Breast epithelium (tissue), 3 donors: ENCODE measurements at regions not wholly inside any gene's neighbourhood (a gene's known extent, or its start where the extent isn't known, plus 50 kb on each side); places are given as distances from the start of the nearest gene placed in this dataset.

Experiments used
- POLR2A ChIP-seq: fragments of 450-650 bp; IDR thresholded peaks from one replicate; pipeline ENCODE4 v1.6.1; 2016; ENCODE audit warnings: antibody characterized with exemption, mild to moderate bottlenecking, moderate library complexity
- POLR2AphosphoS5 ChIP-seq, 3 donors: sonication (generic); formaldehyde crosslinking; IDR thresholded peaks; one replicate each; pipeline ENCODE4 v1.6.1; 2017; ENCODE audit warnings: antibody characterized with exemption in 3 of 3
- TF ChIP-seq, protein P1 (sequence below), 3 donors: fragments of 450-650 bp; IDR thresholded peaks; one replicate each; pipeline ENCODE4 v1.5.1; 2016 to 2017; ENCODE audit warnings: antibody characterized with exemption in 3 of 3, mild to moderate bottlenecking in 3 of 3, moderate library complexity in 3 of 3

DNA sequence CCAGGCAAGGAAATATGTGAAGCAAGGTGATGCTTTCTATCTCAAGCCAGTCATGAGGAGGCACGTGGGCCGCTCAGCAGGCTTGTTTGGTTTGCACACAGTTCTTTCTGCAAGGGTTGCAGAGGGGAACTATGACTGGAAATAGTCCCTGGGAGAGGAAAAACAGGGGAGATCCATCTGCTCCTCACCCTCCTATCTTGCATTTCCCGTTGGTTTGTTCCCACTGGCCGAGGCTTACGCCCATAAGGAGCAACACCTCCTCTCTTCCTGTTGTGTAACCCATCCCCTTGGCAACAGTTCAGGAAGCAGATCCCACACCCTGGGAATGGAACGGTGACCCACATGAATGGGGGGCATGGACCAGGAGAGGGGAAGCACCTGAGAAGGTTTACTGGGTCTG, 72.1 kb upstream of the MAGI1 start:
- TF ChIP-seq POLR2A, result no peak
- TF ChIP-seq, protein P1, sequence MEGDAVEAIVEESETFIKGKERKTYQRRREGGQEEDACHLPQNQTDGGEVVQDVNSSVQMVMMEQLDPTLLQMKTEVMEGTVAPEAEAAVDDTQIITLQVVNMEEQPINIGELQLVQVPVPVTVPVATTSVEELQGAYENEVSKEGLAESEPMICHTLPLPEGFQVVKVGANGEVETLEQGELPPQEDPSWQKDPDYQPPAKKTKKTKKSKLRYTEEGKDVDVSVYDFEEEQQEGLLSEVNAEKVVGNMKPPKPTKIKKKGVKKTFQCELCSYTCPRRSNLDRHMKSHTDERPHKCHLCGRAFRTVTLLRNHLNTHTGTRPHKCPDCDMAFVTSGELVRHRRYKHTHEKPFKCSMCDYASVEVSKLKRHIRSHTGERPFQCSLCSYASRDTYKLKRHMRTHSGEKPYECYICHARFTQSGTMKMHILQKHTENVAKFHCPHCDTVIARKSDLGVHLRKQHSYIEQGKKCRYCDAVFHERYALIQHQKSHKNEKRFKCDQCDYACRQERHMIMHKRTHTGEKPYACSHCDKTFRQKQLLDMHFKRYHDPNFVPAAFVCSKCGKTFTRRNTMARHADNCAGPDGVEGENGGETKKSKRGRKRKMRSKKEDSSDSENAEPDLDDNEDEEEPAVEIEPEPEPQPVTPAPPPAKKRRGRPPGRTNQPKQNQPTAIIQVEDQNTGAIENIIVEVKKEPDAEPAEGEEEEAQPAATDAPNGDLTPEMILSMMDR (IDR thresholded peaks at IDR 0.05), result no peak
- no peak for TF ChIP-seq POLR2AphosphoS5 (IDR thresholded peaks at IDR 0.05)
